Dendritic cell treated with granulocyte-macrophage colony-stimulating factor and Interleukin-4, amounts not matched to agents 40 ng/mL and 50 ng/mL, for 4 days (primary cell): ENCODE measurements at regions not wholly inside any gene's neighbourhood (a gene's known extent, or its start where the extent isn't known, plus 50 kb on each side); places are given as distances from the start of the nearest gene placed in this dataset.

Experiments used
- H3K27ac Mint-ChIP-seq: one replicate; pipeline ENCODE4 v1.8.0; 2022; ENCODE audit warnings: mild to moderate bottlenecking, mixed read lengths
- H3K27me3 Mint-ChIP-seq: one replicate; pipeline ENCODE4 v1.8.0; 2022; ENCODE audit warnings: mild to moderate bottlenecking, mixed read lengths
- H3K36me3 Mint-ChIP-seq: one replicate; pipeline ENCODE4 v1.8.0; 2022; ENCODE audit warnings: low read depth, mixed read lengths
- H3K4me1 Mint-ChIP-seq: one replicate; pipeline ENCODE4 v1.8.0; 2022; ENCODE audit warnings: low read depth, mixed read lengths
- H3K4me3 Mint-ChIP-seq: one replicate; pipeline ENCODE4 v1.8.0; 2022; ENCODE audit warnings: mild to moderate bottlenecking, moderate library complexity, mixed read lengths
- H3K9me3 Mint-ChIP-seq: one replicate; pipeline ENCODE4 v1.8.0; 2022; ENCODE audit warnings: mixed read lengths
- intact Hi-C: fragments of 100-400 bp; cut with micrococcal nuclease; formaldehyde crosslinking; loops from one replicate; pipeline ENCODE4 v1.15.0; 2022

- H3K4me3 Mint-ChIP-seq, result no peak overlapping the region
- intact Hi-C loops, result no loop called here
- H3K4me1 Mint-ChIP-seq, result no peaks in the 10 kb centered on the region
- no peak overlapping the region for H3K27ac Mint-ChIP-seq
- no peaks in the 10 kb centered on the region for H3K9me3 Mint-ChIP-seq
- H3K27me3 Mint-ChIP-seq, result no peaks in the 10 kb centered on the region
- H3K36me3 Mint-ChIP-seq, result no peaks in the 10 kb centered on the region
Measured at GRCh38 chrX:99798936-99799335, 611.1 kb downstream of the PCDH19 start.

- H3K27me3 Mint-ChIP-seq, result no peaks in the 10 kb centered on the region
- no peaks in the 10 kb centered on the region for H3K9me3 Mint-ChIP-seq
- no peaks in the 10 kb centered on the region for H3K36me3 Mint-ChIP-seq
- no peak overlapping the region for H3K4me3 Mint-ChIP-seq
- no peak overlapping the region for H3K27ac Mint-ChIP-seq
- H3K4me1 Mint-ChIP-seq, result no peaks in the 10 kb centered on the region
- intact Hi-C loops, result no loop called here
Measured at GRCh38 chrX:99795495-99795894, 614.6 kb downstream of the PCDH19 start.

GRCh38 chrX:99782516-99783040, 627.5 kb downstream of the PCDH19 start:
- Mint-ChIP-seq H3K4me3 (no peak overlapping the region), H3K36me3 (no peaks in the 10 kb centered on the region), H3K27ac (no peak overlapping the region), H3K9me3 (peaks cover 4% of the 10 kb centered on the region), H3K27me3 (no peaks in the 10 kb centered on the region), H3K4me1 (no peaks in the 10 kb centered on the region)
- intact Hi-C loops, result no loop called here

GRCh38 chrX:99777912-99778311, 632.2 kb downstream of the PCDH19 start:
- peaks cover 9% of the 10 kb centered on the region for H3K9me3 Mint-ChIP-seq
- H3K4me3 Mint-ChIP-seq, result no peak overlapping the region
- no peaks in the 10 kb centered on the region for H3K36me3 Mint-ChIP-seq
- intact Hi-C loops, result no loop called here
- no peaks in the 10 kb centered on the region for H3K27me3 Mint-ChIP-seq
- H3K27ac Mint-ChIP-seq, result no peak overlapping the region
- H3K4me1 Mint-ChIP-seq, result no peaks in the 10 kb centered on the region

- H3K27ac Mint-ChIP-seq, result no peak overlapping the region
Measured at GRCh38 chrX:99761731-99762130, 648.3 kb downstream of the PCDH19 start.

GRCh38 chrX:99752776-99753175, 657.3 kb downstream of the PCDH19 start:
- no peak overlapping the region for H3K27ac Mint-ChIP-seq
- intact Hi-C loops, result no loop called here
- H3K36me3 Mint-ChIP-seq, result no peaks in the 10 kb centered on the region
- no peaks in the 10 kb centered on the region for H3K27me3 Mint-ChIP-seq
- no peak overlapping the region for H3K4me3 Mint-ChIP-seq
- peaks cover 16% of the 10 kb centered on the region for H3K9me3 Mint-ChIP-seq
- no peaks in the 10 kb centered on the region for H3K4me1 Mint-ChIP-seq

More at GRCh38 chrX:99761731-99762130, 648.3 kb downstream of the PCDH19 start:
- Mint-ChIP-seq H3K4me1 (no peaks in the 10 kb centered on the region), H3K9me3 (peaks cover 23% of the 10 kb centered on the region), H3K4me3 (no peak overlapping the region), H3K27me3 (no peaks in the 10 kb centered on the region), H3K36me3 (no peaks in the 10 kb centered on the region)
- intact Hi-C loops, result no loop called here

GRCh38 chrX:99750721-99751120, 659.4 kb downstream of the PCDH19 start:
- Mint-ChIP-seq H3K27me3 (no peaks in the 10 kb centered on the region), H3K27ac (no peak overlapping the region)

GRCh38 chrX:99722094-99722493, 688.0 kb downstream of the PCDH19 start:
- H3K4me1 Mint-ChIP-seq, result no peaks in the 10 kb centered on the region
- intact Hi-C loops, result no loop called here
- peaks cover 36% of the 10 kb centered on the region for H3K9me3 Mint-ChIP-seq
- H3K27ac Mint-ChIP-seq, result no peak overlapping the region
- H3K27me3 Mint-ChIP-seq, result no peaks in the 10 kb centered on the region
- no peaks in the 10 kb centered on the region for H3K36me3 Mint-ChIP-seq
- no peak overlapping the region for H3K4me3 Mint-ChIP-seq

More at GRCh38 chrX:99750721-99751120, 659.4 kb downstream of the PCDH19 start:
- Mint-ChIP-seq H3K4me3 (no peak overlapping the region), H3K4me1 (no peaks in the 10 kb centered on the region), H3K9me3 (peaks cover 9% of the 10 kb centered on the region), H3K36me3 (no peaks in the 10 kb centered on the region)
- intact Hi-C loops, result no loop called here

- Mint-ChIP-seq H3K36me3 (no peaks in the 10 kb centered on the region), H3K9me3 (peaks cover 30% of the 10 kb centered on the region), H3K27me3 (no peaks in the 10 kb centered on the region), H3K4me3 (no peak overlapping the region), H3K27ac (no peak overlapping the region), H3K4me1 (no peaks in the 10 kb centered on the region)
- intact Hi-C loops, result no loop called here
Measured at GRCh38 chrX:99719140-99719539, 690.9 kb downstream of the PCDH19 start.

GRCh38 chrX:99717716-99718115, 692.4 kb downstream of the PCDH19 start:
- Mint-ChIP-seq H3K27ac (no peak overlapping the region), H3K4me1 (no peaks in the 10 kb centered on the region), H3K4me3 (no peak overlapping the region), H3K9me3 (peaks cover 22% of the 10 kb centered on the region), H3K27me3 (no peaks in the 10 kb centered on the region), H3K36me3 (no peaks in the 10 kb centered on the region)
- intact Hi-C loops, result no loop called here

GRCh38 chrX:99705701-99706100, 704.4 kb downstream of the PCDH19 start:
- Mint-ChIP-seq H3K9me3 (no peaks in the 10 kb centered on the region), H3K27me3 (no peaks in the 10 kb centered on the region), H3K4me1 (no peaks in the 10 kb centered on the region), H3K27ac (no peak overlapping the region), H3K36me3 (no peaks in the 10 kb centered on the region), H3K4me3 (no peak overlapping the region)
- intact Hi-C loops, result no loop called here

- Mint-ChIP-seq H3K9me3 (no peaks in the 10 kb centered on the region), H3K4me3 (no peak overlapping the region), H3K36me3 (no peaks in the 10 kb centered on the region), H3K27ac (no peak overlapping the region), H3K4me1 (no peaks in the 10 kb centered on the region), H3K27me3 (no peaks in the 10 kb centered on the region)
- intact Hi-C loops, result no loop called here
Measured at GRCh38 chrX:99703473-99703872, 706.6 kb downstream of the PCDH19 start.

- H3K9me3 Mint-ChIP-seq, result no peaks in the 10 kb centered on the region
- H3K4me3 Mint-ChIP-seq, result no peak overlapping the region
- intact Hi-C loops, result no loop called here
- H3K36me3 Mint-ChIP-seq, result no peaks in the 10 kb centered on the region
- H3K4me1 Mint-ChIP-seq, result no peaks in the 10 kb centered on the region
- no peaks in the 10 kb centered on the region for H3K27me3 Mint-ChIP-seq
- H3K27ac Mint-ChIP-seq, result no peak overlapping the region
Measured at GRCh38 chrX:99698451-99698850, 711.6 kb downstream of the PCDH19 start.

GRCh38 chrX:99663136-99663535, 746.9 kb downstream of the PCDH19 start:
- H3K36me3 Mint-ChIP-seq, result no peaks in the 10 kb centered on the region

GRCh38 chrX:99654188-99654587, 755.9 kb downstream of the PCDH19 start:
- intact Hi-C loops, result no loop called here
- no peaks in the 10 kb centered on the region for H3K27me3 Mint-ChIP-seq
- H3K4me1 Mint-ChIP-seq, result no peaks in the 10 kb centered on the region
- H3K9me3 Mint-ChIP-seq, result no peaks in the 10 kb centered on the region
- H3K4me3 Mint-ChIP-seq, result no peak overlapping the region
- H3K36me3 Mint-ChIP-seq, result no peaks in the 10 kb centered on the region
- no peak overlapping the region for H3K27ac Mint-ChIP-seq

More at GRCh38 chrX:99663136-99663535, 746.9 kb downstream of the PCDH19 start:
- intact Hi-C loops, result no loop called here
- no peaks in the 10 kb centered on the region for H3K27me3 Mint-ChIP-seq
- H3K4me3 Mint-ChIP-seq, result no peak overlapping the region
- H3K4me1 Mint-ChIP-seq, result no peaks in the 10 kb centered on the region
- H3K27ac Mint-ChIP-seq, result no peak overlapping the region
- H3K9me3 Mint-ChIP-seq, result no peaks in the 10 kb centered on the region
